Neural cell (in vitro differentiated cells): ENCODE measurements at regions not wholly inside any gene's neighbourhood (a gene's known extent, or its start where the extent isn't known, plus 50 kb on each side); places are given as distances from the start of the nearest gene placed in this dataset.

Experiments used
- H2AFZ ChIP-seq: fragments of 200-600, 300-800 bp; sonication (generic), shearing (Covaris generic); 2 replicates; pipeline ENCODE4 v1.6.0; 2014; ENCODE audit warnings: low read depth, mild to moderate bottlenecking, antibody characterized with exemption, low read length, moderate library complexity
- H3F3A ChIP-seq: fragments of 200-600 bp; shearing (Covaris generic); 2 replicates; pipeline ENCODE4 v1.6.1; 2016; ENCODE audit warnings: mild to moderate bottlenecking, moderate library complexity, mixed read lengths, antibody characterized with exemption, low read length; ENCODE audit not compliant: insufficient read depth, poor library complexity, severe bottlenecking
- H3K27ac ChIP-seq: fragments of 200-600, 300-800 bp; sonication (generic), shearing (Covaris generic); 2 replicates; pipeline ENCODE4 v1.5.1; 2014; ENCODE audit warnings: mild to moderate bottlenecking, low read length, moderate library complexity
- H3K27me3 ChIP-seq: fragments of 300-800, 200-600 bp; sonication (generic), shearing (Covaris generic); 2 replicates; pipeline ENCODE4 v1.6.0; 2014; ENCODE audit warnings: mild to moderate bottlenecking, low read depth, low read length, moderate library complexity; ENCODE audit not compliant: insufficient read depth
- H3K36me3 ChIP-seq: fragments of 300-800, 200-600 bp; sonication (generic), shearing (Covaris generic); 2 replicates; pipeline ENCODE4 v1.5.1; 2014; ENCODE audit warnings: mild to moderate bottlenecking, antibody characterized with exemption, low read length, moderate library complexity; ENCODE audit not compliant: insufficient read depth
- H3K4me2 ChIP-seq: fragments of 300-800, 200-600 bp; sonication (generic), shearing (Covaris generic); 2 replicates; pipeline ENCODE4 v1.6.0; 2014; ENCODE audit warnings: mild to moderate bottlenecking, low read length
- H3K4me3 ChIP-seq: fragments of 300-800, 200-600 bp; sonication (generic), shearing (Covaris generic); 2 replicates; pipeline ENCODE4 v1.5.1; 2014; ENCODE audit warnings: mild to moderate bottlenecking, low read length, moderate library complexity
- H3K79me2 ChIP-seq: fragments of 200-600 bp; shearing (Covaris generic); replicated peaks from 2 replicates; pipeline ENCODE4 v1.6.0; 2014; ENCODE audit warnings: mild to moderate bottlenecking, low read length, moderate library complexity; ENCODE audit not compliant: insufficient read depth
- H3K9ac ChIP-seq: fragments of 300-800, 200-600 bp; sonication (generic), shearing (Covaris generic); 2 replicates; pipeline ENCODE4 v1.6.1; 2016; ENCODE audit warnings: mild to moderate bottlenecking, low read length, mixed read lengths
- H3K9me2 ChIP-seq: fragments of 200-600 bp; shearing (Covaris generic); 2 replicates; pipeline ENCODE4 v1.6.1; 2016; ENCODE audit warnings: mild to moderate bottlenecking, low read length, mixed read lengths; ENCODE audit not compliant: insufficient read depth
- H3K9me3 ChIP-seq: fragments of 200-600, 300-800 bp; sonication (generic), shearing (Covaris generic); 2 replicates; pipeline ENCODE4 v1.6.1; 2016; ENCODE audit warnings: mild to moderate bottlenecking, mixed run types, low read length, moderate library complexity, mixed read lengths
- H4K20me1 ChIP-seq: fragments of 200-600 bp; shearing (Covaris generic); 2 replicates; pipeline ENCODE4 v1.6.1; 2016; ENCODE audit warnings: mild to moderate bottlenecking, mixed run types; ENCODE audit not compliant: insufficient read depth
- CTCF ChIP-seq: fragments of 450-650 bp; IDR thresholded peaks from 2 replicates; pipeline ENCODE4 v1.5.1; 2014; ENCODE audit warnings: antibody characterized with exemption, mild to moderate bottlenecking, moderate library complexity; ENCODE audit not compliant: poor library complexity, severe bottlenecking
- EP300 ChIP-seq: fragments of 450-650 bp; conservative IDR thresholded peaks from 2 replicates; pipeline ENCODE4 v1.6.1; 2014; ENCODE audit warnings: antibody characterized with exemption, mild to moderate bottlenecking, moderate library complexity; ENCODE audit not compliant: poor library complexity, severe bottlenecking
- EZH2 ChIP-seq: fragments of 200-600, 300-800 bp; shearing (Covaris generic), sonication (generic); IDR thresholded peaks from 2 replicates; pipeline ENCODE4 v1.6.1; 2014; ENCODE audit warnings: antibody characterized with exemption, low read length, borderline replicate concordance, mild to moderate bottlenecking; ENCODE audit not compliant: insufficient read depth, poor library complexity, severe bottlenecking
- MXI1 ChIP-seq: fragments of 450-650 bp; conservative IDR thresholded peaks from 2 replicates; pipeline ENCODE4 v1.6.1; 2014; ENCODE audit warnings: antibody characterized with exemption, mild to moderate bottlenecking; ENCODE audit not compliant: poor library complexity, severe bottlenecking
- POLR2AphosphoS5 ChIP-seq: IDR thresholded peaks from 2 replicates; pipeline ENCODE4 v1.6.1; 2012
- RAD21 ChIP-seq: fragments of 450-650 bp; conservative IDR thresholded peaks from 2 replicates; pipeline ENCODE4 v1.6.1; 2014; ENCODE audit warnings: antibody characterized with exemption, mild to moderate bottlenecking, moderate library complexity
- REST ChIP-seq: IDR thresholded peaks from 2 replicates; pipeline ENCODE4 v1.6.1; 2012; ENCODE audit warnings: borderline replicate concordance
- SMC3 ChIP-seq: fragments of 450-650 bp; conservative IDR thresholded peaks from 2 replicates; pipeline ENCODE4 v1.6.1; 2014; ENCODE audit warnings: antibody characterized with exemption, mild to moderate bottlenecking, moderate library complexity; ENCODE audit not compliant: poor library complexity
- TAF1 ChIP-seq: IDR thresholded peaks from 2 replicates; pipeline ENCODE4 v1.6.1; 2012; ENCODE audit warnings: low read depth

- no peaks in the 10 kb centered on the region for H3K79me2 ChIP-seq
- H3K9ac ChIP-seq: no peak overlapping the region
- no peaks in the 10 kb centered on the region for H3K9me2 ChIP-seq
- H3F3A ChIP-seq: no peaks in the 10 kb centered on the region
- H4K20me1 ChIP-seq: no peaks in the 10 kb centered on the region
- H3K36me3 ChIP-seq: no peaks in the 10 kb centered on the region
- no peak overlapping the region for H3K4me2 ChIP-seq
- TF ChIP-seq EZH2: no peak
- TF ChIP-seq EP300: no peak
- no peak for TF ChIP-seq CTCF
- no peak for TF ChIP-seq TAF1
- no peak overlapping the region for H3K27ac ChIP-seq
- no peaks in the 10 kb centered on the region for H3K27me3 ChIP-seq
- H3K9me3 ChIP-seq: no peaks in the 10 kb centered on the region
- no peak overlapping the region for H3K4me3 ChIP-seq
- no peak overlapping the region for H2AFZ ChIP-seq
These were observed 129.8 kb downstream of the BUB3 start for GRCh38 chr10:123284022-123284421.

- Histone ChIP-seq H3K36me3 (no peaks in the 10 kb centered on the region), H3K4me3 (no peak overlapping the region), H3K9ac (no peak overlapping the region), H3K27ac (no peak overlapping the region), H3F3A (no peaks in the 10 kb centered on the region), H3K9me3 (no peaks in the 10 kb centered on the region), H4K20me1 (no peaks in the 10 kb centered on the region), H3K27me3 (no peaks in the 10 kb centered on the region), H3K9me2 (no peaks in the 10 kb centered on the region), H2AFZ (no peak overlapping the region), H3K79me2 (no peaks in the 10 kb centered on the region), H3K4me2 (no peak overlapping the region)
- TF ChIP-seq REST (no peak), EZH2 (no peak), TAF1 (no peak), MXI1 (no peak), POLR2AphosphoS5 (no peak), CTCF (no peak), RAD21 (no peak), SMC3 (no peak), EP300 (no peak)
These were observed 133.5 kb downstream of the BUB3 start for GRCh38 chr10:123287594-123288247.
